K562 (cell line): ENCODE measurements at regions not wholly inside any gene's neighbourhood (a gene's known extent, or its start where the extent isn't known, plus 50 kb on each side); places are given as distances from the start of the nearest gene placed in this dataset.
A peak's percentile ranks its signal among the peaks of the same experiment; 100 is the strongest.

Source experiments
- DIDO1 ChIP-seq: fragments of 450-650 bp; IDR thresholded peaks from 2 replicates; pipeline ENCODE4 v1.6.1; 2016; ENCODE audit warnings: low read depth, missing biosample characterization, missing genetic modification characterization
- EGR1 ChIP-seq: fragments of 450-650 bp; conservative IDR thresholded peaks from 2 replicates; pipeline ENCODE4 v1.6.1; 2017; ENCODE audit warnings: mild to moderate bottlenecking
- EHMT2 ChIP-seq: fragments of 450-650 bp; IDR thresholded peaks from 2 replicates; pipeline ENCODE4 v1.6.1; 2018; ENCODE audit warnings: antibody characterized with exemption
- EP400 ChIP-seq: fragments of 450-650 bp; IDR thresholded peaks from 2 replicates; pipeline ENCODE4 v1.6.1; 2017; ENCODE audit warnings: antibody characterized with exemption, mild to moderate bottlenecking, moderate library complexity
- ERF ChIP-seq: fragments of 450-650 bp; formaldehyde crosslinking; IDR thresholded peaks from 2 replicates; pipeline ENCODE4 v1.4.0; 2020; ENCODE audit warnings: mild to moderate bottlenecking, mixed read lengths
- ETV6 ChIP-seq, 3 experiments: fragments of 150-350 bp in 1 of 3; sonication (generic) in 1 of 3; formaldehyde crosslinking in 1 of 3; IDR thresholded peaks; 2 replicates each; pipeline versions ENCODE4 v1.6.1 to v1.8.0; 2014 to 2022; ENCODE audit warnings: borderline replicate concordance in 2 of 3, low read depth in 2 of 3, antibody characterized with exemption in 1 of 3, low read length in 1 of 3, mild to moderate bottlenecking in 1 of 3, missing genetic modification reagents in 1 of 3
- HCFC1 ChIP-seq: IDR thresholded peaks from 2 replicates; pipeline ENCODE4 v1.6.1; 2012; ENCODE audit warnings: low read depth, low read length, improper control_type of control experiment
- HDAC6 ChIP-seq: IDR thresholded peaks from 2 replicates; pipeline ENCODE4 v1.6.1; 2012; ENCODE audit warnings: low read depth, mild to moderate bottlenecking, control low read depth, inconsistent platforms, low read length, moderate library complexity
- HES1 ChIP-seq: fragments of 450-650 bp; IDR thresholded peaks from 2 replicates; pipeline ENCODE4 v1.6.1; 2016; ENCODE audit warnings: low read depth, mild to moderate bottlenecking, moderate library complexity
- MTA3 ChIP-seq: fragments of 450-650 bp; formaldehyde crosslinking; IDR thresholded peaks from 2 replicates; pipeline ENCODE4 v1.6.1; 2017; ENCODE audit warnings: mild to moderate bottlenecking, borderline replicate concordance
- NR1H2 ChIP-seq: sonication (generic); formaldehyde crosslinking; IDR thresholded peaks from 2 replicates; pipeline ENCODE4 v1.4.0; 2020; ENCODE audit warnings: mild to moderate bottlenecking, missing genetic modification reagents
- NRF1 ChIP-seq, 2 experiments: fragments of 450-650 bp; IDR thresholded peaks in 1 of 2; conservative IDR thresholded peaks in 1 of 2; 2 replicates each; pipeline ENCODE4 v1.6.1; 2014; ENCODE audit warnings: mild to moderate bottlenecking in 2 of 2
- PCBP1 ChIP-seq: fragments of 200-400 bp; formaldehyde crosslinking; IDR thresholded peaks from 2 replicates; pipeline ENCODE4 v1.6.1; 2018; ENCODE audit warnings: mild to moderate bottlenecking, low read depth, low read length; ENCODE audit not compliant: poor library complexity, severe bottlenecking
- PRMT5 ChIP-seq: sonication (generic); formaldehyde crosslinking; IDR thresholded peaks from 2 replicates; pipeline ENCODE4 v1.5.0; 2020; ENCODE audit warnings: missing genetic modification reagents
- RAD21 ChIP-seq, 2 experiments: fragments of 250-450 bp in 1 of 2; fragments of 450-650 bp in 1 of 2; sonication (Bioruptor Pico) in 1 of 2; formaldehyde crosslinking in 1 of 2; IDR thresholded peaks in 1 of 2; conservative IDR thresholded peaks in 1 of 2; 2 replicates each; pipeline versions ENCODE4 v1.4.0 to v1.8.0; 2020 to 2022; ENCODE audit warnings: mild to moderate bottlenecking in 2 of 2, moderate library complexity in 1 of 2
- SIN3A ChIP-seq, 2 experiments: fragments of 150-350 bp in 1 of 2; IDR thresholded peaks; 2 replicates each; pipeline ENCODE4 v1.6.1; 2011 to 2016; ENCODE audit warnings: borderline replicate concordance in 2 of 2, low read depth in 2 of 2, low read length in 2 of 2, mild to moderate bottlenecking in 2 of 2, moderate library complexity in 2 of 2; ENCODE audit not compliant: control insufficient read depth in 1 of 2
- SOX6 ChIP-seq: fragments of 450-650 bp; IDR thresholded peaks from 2 replicates; pipeline ENCODE4 v1.6.1; 2014; ENCODE audit warnings: mild to moderate bottlenecking
- TAF9B ChIP-seq: fragments of 450-650 bp; IDR thresholded peaks from 2 replicates; pipeline ENCODE4 v1.6.1; 2018; ENCODE audit warnings: mild to moderate bottlenecking; ENCODE audit not compliant: partially characterized antibody
- TBL1XR1 ChIP-seq, 2 experiments: IDR thresholded peaks; 2 replicates each; pipeline ENCODE4 v1.6.1; 2012; ENCODE audit warnings: improper control_type of control experiment in 2 of 2, low read length in 2 of 2, mild to moderate bottlenecking in 1 of 2
- THAP12 ChIP-seq: fragments of 250-450 bp; sonication (Bioruptor Pico); IDR thresholded peaks from 2 replicates; pipeline ENCODE4 v1.9.0; 2021; ENCODE audit warnings: mild to moderate bottlenecking, inconsistent platforms
- ZNF143 ChIP-seq: sonication (generic); formaldehyde crosslinking; IDR thresholded peaks from 2 replicates; pipeline ENCODE4 v1.9.0; 2022; ENCODE audit warnings: mild to moderate bottlenecking, missing genetic modification reagents
- ZNF431 ChIP-seq: sonication (generic); formaldehyde crosslinking; IDR thresholded peaks from 2 replicates; pipeline ENCODE4 v1.8.0; 2022; ENCODE audit warnings: mild to moderate bottlenecking, missing genetic modification reagents
- ZNF507 ChIP-seq: conservative IDR thresholded peaks from 2 replicates; pipeline ENCODE4 v1.6.1; 2017; ENCODE audit warnings: missing genetic modification characterization, missing compliant biosample characterization
- ZNF77 ChIP-seq: fragments of 250-450 bp; sonication (Bioruptor Pico); IDR thresholded peaks from 2 replicates; pipeline ENCODE4 v1.5.0; 2020
- TF ChIP-seq, protein P1 (sequence below): fragments of 250-450 bp; sonication (Bioruptor Pico); IDR thresholded peaks from 2 replicates; pipeline ENCODE4 v1.6.1; 2021; ENCODE audit warnings: mild to moderate bottlenecking
- TF ChIP-seq, protein P2 (sequence below): IDR thresholded peaks from 3 replicates; pipeline ENCODE4 v1.6.1; 2011; ENCODE audit warnings: borderline replicate concordance, mild to moderate bottlenecking; ENCODE audit not compliant: insufficient read length, insufficient read depth

DNA sequence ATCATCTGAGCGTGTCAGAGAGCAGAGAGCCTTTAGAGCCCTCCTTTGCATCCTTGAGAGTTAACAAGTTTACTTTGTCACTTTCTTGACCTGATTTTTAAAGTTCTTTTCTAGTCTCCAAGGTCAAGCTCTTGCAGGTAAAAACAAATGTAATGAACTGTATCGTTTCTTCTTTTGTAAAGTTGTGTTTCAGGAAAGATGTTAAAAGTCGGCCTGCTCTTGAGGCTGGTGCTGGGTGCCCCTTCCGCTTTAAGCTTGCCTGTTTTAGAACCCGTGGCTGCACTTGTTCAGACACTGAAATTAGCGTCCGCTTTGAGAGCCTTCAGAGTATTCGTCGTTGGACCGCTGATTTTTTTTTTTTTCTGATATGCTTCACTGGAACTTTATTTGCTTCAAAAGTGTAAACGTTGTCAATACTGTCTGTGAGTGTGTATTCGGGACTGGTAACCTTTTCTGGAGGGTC lies 52.6 kb upstream of the ULK4 start (continued):
- TF ChIP-seq THAP12 (no peak), HES1 (0 out of 2 replicates have a peak, but pooled peaks have one; percentile 18), TBL1XR1 (IDR thresholded peaks at IDR 0.05; ENCODE audit: low read length in 2 of 2) (no peak), MTA3 (no peak), SOX6 (no peak), ETV6 (IDR thresholded peaks at IDR 0.05; ENCODE audit: borderline replicate concordance in 1 of 2, low read depth in 2 of 2, low read length in 1 of 2) (no peak), ETV6 (CRISPR knock-in tag; IDR thresholded peaks at IDR 0.05; ENCODE audit: borderline replicate concordance) (no peak), PCBP1 (no peak), TAF9B (no peak), HDAC6 (no peak), ZNF143 (no peak), SIN3A (IDR thresholded peaks at IDR 0.05; ENCODE audit: borderline replicate concordance in 2 of 2, control insufficient read depth in 1 of 2, low read depth in 2 of 2, low read length in 2 of 2) (0 out of 4 replicates have a peak, but pooled peaks of 1 of the 2 experiments have one; percentile 25), EGR1 (no peak), ZNF77 (no peak), DIDO1 (no peak), ERF (CRISPR knock-in tag) (no peak), EHMT2 (no peak), EP400 (peak; percentile 6; the same call in 1 of the 2 replicates), HCFC1 (no peak), NR1H2 (CRISPR knock-in tag) (no peak), RAD21 (CRISPR knock-in tag; conservative IDR thresholded peaks at IDR 0.05 in 1 of 2, IDR thresholded peaks at IDR 0.05 in 1 of 2) (no peak; a peak in 1 of 4 replicates), NRF1 (conservative IDR thresholded peaks at IDR 0.05 in 1 of 2, IDR thresholded peaks at IDR 0.05 in 1 of 2) (0 out of 4 replicates have a peak, but pooled peaks of 1 of the 2 experiments have one; percentile 4), PRMT5 (CRISPR knock-in tag) (no peak), ZNF507 (tag) (no peak), ZNF431 (CRISPR knock-in tag) (no peak)
- TF ChIP-seq, protein P1, sequence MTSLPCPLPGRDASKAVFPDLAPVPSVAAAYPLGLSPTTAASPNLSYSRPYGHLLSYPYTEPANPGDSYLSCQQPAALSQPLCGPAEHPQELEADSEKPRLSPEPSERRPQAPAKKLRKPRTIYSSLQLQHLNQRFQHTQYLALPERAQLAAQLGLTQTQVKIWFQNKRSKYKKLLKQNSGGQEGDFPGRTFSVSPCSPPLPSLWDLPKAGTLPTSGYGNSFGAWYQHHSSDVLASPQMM (CRISPR knock-in tag) = no peak
- TF ChIP-seq, protein P2, sequence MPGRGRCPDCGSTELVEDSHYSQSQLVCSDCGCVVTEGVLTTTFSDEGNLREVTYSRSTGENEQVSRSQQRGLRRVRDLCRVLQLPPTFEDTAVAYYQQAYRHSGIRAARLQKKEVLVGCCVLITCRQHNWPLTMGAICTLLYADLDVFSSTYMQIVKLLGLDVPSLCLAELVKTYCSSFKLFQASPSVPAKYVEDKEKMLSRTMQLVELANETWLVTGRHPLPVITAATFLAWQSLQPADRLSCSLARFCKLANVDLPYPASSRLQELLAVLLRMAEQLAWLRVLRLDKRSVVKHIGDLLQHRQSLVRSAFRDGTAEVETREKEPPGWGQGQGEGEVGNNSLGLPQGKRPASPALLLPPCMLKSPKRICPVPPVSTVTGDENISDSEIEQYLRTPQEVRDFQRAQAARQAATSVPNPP = no peak
